HL-60 (cell line): ENCODE measurements at regions not wholly inside any gene's neighbourhood (a gene's known extent, or its start where the extent isn't known, plus 50 kb on each side); places are given as distances from the start of the nearest gene placed in this dataset.

Source experiments
- DNase-seq, 2 experiments: peaks; one replicate each; pipeline ENCODE4 v3.0.0-alpha.2; 2010 to 2020; ENCODE audit warnings: low read depth in 1 of 2, low spot score in 1 of 2
- H3K27ac ChIP-seq: fragments of 250-450 bp; sonication (Bioruptor Pico); replicated peaks from 2 replicates; pipeline ENCODE4 v1.5.1; 2020; ENCODE audit warnings: mild to moderate bottlenecking, moderate library complexity
- H3K27me3 ChIP-seq: fragments of 250-450 bp; sonication (Bioruptor Pico); 2 replicates; pipeline ENCODE4 v1.5.1; 2021; ENCODE audit warnings: mild to moderate bottlenecking, moderate library complexity; ENCODE audit not compliant: insufficient read depth, poor library complexity, severe bottlenecking
- H3K4me3 ChIP-seq: replicated peaks from 2 replicates; pipeline ENCODE4 v1.5.1; 2011; ENCODE audit warnings: mild to moderate bottlenecking, control low read depth, low read length; ENCODE audit not compliant: insufficient read depth
- GABPA ChIP-seq: IDR thresholded peaks from 2 replicates; pipeline ENCODE4 v1.6.1; 2012; ENCODE audit warnings: low read depth
- POLR2AphosphoS5 ChIP-seq: IDR thresholded peaks from 2 replicates; pipeline ENCODE4 v1.6.1; 2012; ENCODE audit warnings: low read depth
- REST ChIP-seq: IDR thresholded peaks from 2 replicates; pipeline ENCODE4 v1.6.1; 2012; ENCODE audit warnings: low read depth; ENCODE audit not compliant: insufficient replicate concordance
- SPI1 ChIP-seq: IDR thresholded peaks from 2 replicates; pipeline ENCODE4 v1.6.1; 2012; ENCODE audit warnings: low read depth, mild to moderate bottlenecking, borderline replicate concordance
- TF ChIP-seq, protein P1 (sequence below): IDR thresholded peaks from one replicate; pipeline ENCODE4 v1.5.1; 2011; ENCODE audit warnings: low read length, control low read depth, inconsistent platforms; ENCODE audit not compliant: insufficient read depth

DNA sequence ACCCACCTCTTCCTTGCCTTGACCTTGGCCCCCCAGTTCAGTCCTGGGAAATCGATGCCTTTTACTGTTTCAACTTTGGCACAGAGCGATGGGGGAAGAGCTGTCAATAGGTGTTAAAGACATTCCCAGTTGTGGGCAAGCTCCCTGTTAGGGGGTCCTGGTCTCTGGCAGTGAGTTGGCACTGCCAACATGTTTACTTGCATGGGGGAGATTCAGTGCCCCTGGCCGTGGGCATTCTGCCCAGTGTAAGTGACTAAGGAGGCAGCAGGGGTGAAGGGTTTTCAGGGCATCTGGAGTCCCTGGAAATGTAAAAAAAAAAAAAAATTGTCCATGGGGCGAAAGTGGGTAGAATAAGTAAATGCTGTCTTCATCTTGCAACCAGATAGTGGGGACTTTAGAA lies 407.0 kb downstream of the PTPRU start:
- TF ChIP-seq, protein P1, sequence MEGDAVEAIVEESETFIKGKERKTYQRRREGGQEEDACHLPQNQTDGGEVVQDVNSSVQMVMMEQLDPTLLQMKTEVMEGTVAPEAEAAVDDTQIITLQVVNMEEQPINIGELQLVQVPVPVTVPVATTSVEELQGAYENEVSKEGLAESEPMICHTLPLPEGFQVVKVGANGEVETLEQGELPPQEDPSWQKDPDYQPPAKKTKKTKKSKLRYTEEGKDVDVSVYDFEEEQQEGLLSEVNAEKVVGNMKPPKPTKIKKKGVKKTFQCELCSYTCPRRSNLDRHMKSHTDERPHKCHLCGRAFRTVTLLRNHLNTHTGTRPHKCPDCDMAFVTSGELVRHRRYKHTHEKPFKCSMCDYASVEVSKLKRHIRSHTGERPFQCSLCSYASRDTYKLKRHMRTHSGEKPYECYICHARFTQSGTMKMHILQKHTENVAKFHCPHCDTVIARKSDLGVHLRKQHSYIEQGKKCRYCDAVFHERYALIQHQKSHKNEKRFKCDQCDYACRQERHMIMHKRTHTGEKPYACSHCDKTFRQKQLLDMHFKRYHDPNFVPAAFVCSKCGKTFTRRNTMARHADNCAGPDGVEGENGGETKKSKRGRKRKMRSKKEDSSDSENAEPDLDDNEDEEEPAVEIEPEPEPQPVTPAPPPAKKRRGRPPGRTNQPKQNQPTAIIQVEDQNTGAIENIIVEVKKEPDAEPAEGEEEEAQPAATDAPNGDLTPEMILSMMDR = no peak
- TF ChIP-seq GABPA (no peak), SPI1 (no peak), POLR2AphosphoS5 (no peak), REST (no peak)
- Histone ChIP-seq H3K27me3 (no peaks in the 10 kb centered on the region), H3K4me3 (no peak overlapping the region), H3K27ac (no peak overlapping the region)
- DNase-seq = no peak

DNA sequence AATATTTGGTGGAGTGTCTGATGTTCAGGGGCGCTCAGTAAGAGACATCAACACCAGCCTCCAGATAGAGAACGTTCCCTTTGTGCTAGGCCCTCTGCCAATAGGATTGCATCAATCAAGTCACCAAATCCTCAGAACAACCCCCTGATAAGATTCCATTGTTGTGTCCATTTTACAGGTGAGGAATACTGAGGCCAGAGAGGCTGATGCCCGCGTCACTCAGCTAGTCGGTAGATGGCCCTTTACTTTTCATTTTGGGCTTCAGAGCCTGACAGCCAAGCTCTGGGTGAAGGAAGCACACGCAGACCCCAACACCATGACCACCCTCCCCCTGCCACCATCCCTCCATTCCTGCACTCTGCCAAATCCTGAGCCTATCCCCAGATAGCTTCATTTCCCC lies 406.2 kb downstream of the PTPRU start:
- TF ChIP-seq, protein P1 = no peak
- no peak for TF ChIP-seq REST
- TF ChIP-seq POLR2AphosphoS5 = no peak
- TF ChIP-seq SPI1 = no peak
- TF ChIP-seq GABPA = no peak
- Histone ChIP-seq H3K4me3 (no peak overlapping the region), H3K27me3 (no peaks in the 10 kb centered on the region), H3K27ac (no peak overlapping the region)
- no peak for DNase-seq

GRCh38 chr1:29641921-29642320 lies 405.6 kb downstream of the PTPRU start:
- Histone ChIP-seq H3K27me3 (no peaks in the 10 kb centered on the region), H3K27ac (no peak overlapping the region), H3K4me3 (no peak overlapping the region)
- DNase-seq = no peak
- TF ChIP-seq SPI1 = no peak
- TF ChIP-seq GABPA = no peak
- TF ChIP-seq POLR2AphosphoS5 = no peak
- TF ChIP-seq REST = no peak
- TF ChIP-seq, protein P1 = no peak
